ENCODE measurements at regions not wholly inside any gene's neighbourhood (a gene's known extent, or its start where the extent isn't known, plus 50 kb on each side); places are given as distances from the start of the nearest gene placed in this dataset.
A peak's percentile ranks its signal among the peaks of the same experiment; 100 is the strongest.

GRCh38 chr11:134008634-134009071 lies 51.9 kb upstream of the IGSF9B start:
- no peak for DNase-seq (ENCODE audit: low read depth)

- DNase-seq (ENCODE audit: low read depth), result no peak
Measured at GRCh38 chr11:134013518-134013917, 55.4 kb upstream of the JAM3 start.

GRCh38 chr11:134014511-134014910 lies 54.4 kb upstream of the JAM3 start:
- peak; percentile 15 for DNase-seq (ENCODE audit: low read depth)

- no peak for DNase-seq (ENCODE audit: low read depth)
Measured at GRCh38 chr11:134015556-134015955, 53.3 kb upstream of the JAM3 start.

GRCh38 chr11:134017511-134018430 lies 51.1 kb upstream of the JAM3 start:
- no peak for DNase-seq (ENCODE audit: low read depth)
